ENCODE measurements at regions not wholly inside any gene's neighbourhood (a gene's known extent, or its start where the extent isn't known, plus 50 kb on each side); places are given as distances from the start of the nearest gene placed in this dataset.
A peak's percentile ranks its signal among the peaks of the same experiment; 100 is the strongest.

- H2BK20ac ChIP-seq (ENCODE audit: low read depth, low read length, poor library complexity, severe bottlenecking) = no peak overlapping the region
- H4K20me1 ChIP-seq (ENCODE audit: control insufficient read depth, insufficient read depth, insufficient read length) = no peaks in the 10 kb centered on the region
- H2BK120ac ChIP-seq (ENCODE audit: low read depth, low read length, poor library complexity, severe bottlenecking) = no peak overlapping the region
- no peak overlapping the region for H3T11ph ChIP-seq (ENCODE audit: low read length)
- H3K56ac ChIP-seq (ENCODE audit: insufficient read length, low read depth, low read length) = no peak overlapping the region
- H3K27ac Mint-ChIP-seq = peak overlapping the region in 1 of 3 experiments; percentile 71; a peak in 1 of 7 replicates
- no peak overlapping the region for H3K14ac ChIP-seq (ENCODE audit: insufficient read depth, low read length)
- H3K4me3 Mint-ChIP-seq = no peak overlapping the region
- no peak overlapping the region for H4K5ac ChIP-seq (ENCODE audit: insufficient read length, low read depth, low read length)
- no peak overlapping the region for H3K27ac ChIP-seq (ENCODE audit: insufficient read length, low read depth, low read length)
- no peak overlapping the region for H4K91ac ChIP-seq (ENCODE audit: insufficient read length, low read depth, low read length)
- H3K4me2 ChIP-seq (ENCODE audit: insufficient read depth, insufficient read length, low read length) = no peak overlapping the region
- H3K27me3 ChIP-seq (ENCODE audit: insufficient read depth, low read length) = no peaks in the 10 kb centered on the region
- H3K4me1 ChIP-seq (ENCODE audit: insufficient read depth, low read length) = no peaks in the 10 kb centered on the region
- H3K23ac ChIP-seq (ENCODE audit: insufficient read length, low read depth, low read length) = no peak overlapping the region
- no peaks in the 10 kb centered on the region; a peak in 1 of 4 replicates for H3K4me1 Mint-ChIP-seq
- DNase-seq = peak; percentile 92
- WGBS (ENCODE audit: extremely low coverage, insufficient read length, low lambda C conversion rate) = no CpG with 5 or more reads among the region's 9 CpGs
- no peak overlapping the region for H3K9ac ChIP-seq (ENCODE audit: extremely low read depth, insufficient read length, low read length)
- no peaks in the 10 kb centered on the region for H3K79me2 ChIP-seq (ENCODE audit: insufficient read depth, low read length)
- no peaks in the 10 kb centered on the region for H3K23me2 ChIP-seq (ENCODE audit: insufficient read length, low read depth, low read length, poor library complexity, severe bottlenecking)
- no peaks in the 10 kb centered on the region; a peak in 1 of 5 replicates for H3K9me3 Mint-ChIP-seq
- no peaks in the 10 kb centered on the region for H3K9me3 ChIP-seq (ENCODE audit: control insufficient read depth, low read depth, low read length)
- H3K18ac ChIP-seq (ENCODE audit: insufficient read length, low read depth, low read length) = no peak overlapping the region
- no peak overlapping the region for H3K4ac ChIP-seq (ENCODE audit: low read depth, low read length)
- no peak overlapping the region for H2AFZ ChIP-seq (ENCODE audit: low read length)
- no peak overlapping the region for H4K8ac ChIP-seq (replicated peaks; ENCODE audit: insufficient read length, low read depth, low read length)
- H3K36me3 Mint-ChIP-seq (ENCODE audit: insufficient read depth in 1 of 3, low read depth in 3 of 3) = no peaks in the 10 kb centered on the region; a peak in 1 of 7 replicates
- no peak overlapping the region for H2BK5ac ChIP-seq (ENCODE audit: insufficient read length, low read length)
- TF ChIP-seq, protein P1, sequence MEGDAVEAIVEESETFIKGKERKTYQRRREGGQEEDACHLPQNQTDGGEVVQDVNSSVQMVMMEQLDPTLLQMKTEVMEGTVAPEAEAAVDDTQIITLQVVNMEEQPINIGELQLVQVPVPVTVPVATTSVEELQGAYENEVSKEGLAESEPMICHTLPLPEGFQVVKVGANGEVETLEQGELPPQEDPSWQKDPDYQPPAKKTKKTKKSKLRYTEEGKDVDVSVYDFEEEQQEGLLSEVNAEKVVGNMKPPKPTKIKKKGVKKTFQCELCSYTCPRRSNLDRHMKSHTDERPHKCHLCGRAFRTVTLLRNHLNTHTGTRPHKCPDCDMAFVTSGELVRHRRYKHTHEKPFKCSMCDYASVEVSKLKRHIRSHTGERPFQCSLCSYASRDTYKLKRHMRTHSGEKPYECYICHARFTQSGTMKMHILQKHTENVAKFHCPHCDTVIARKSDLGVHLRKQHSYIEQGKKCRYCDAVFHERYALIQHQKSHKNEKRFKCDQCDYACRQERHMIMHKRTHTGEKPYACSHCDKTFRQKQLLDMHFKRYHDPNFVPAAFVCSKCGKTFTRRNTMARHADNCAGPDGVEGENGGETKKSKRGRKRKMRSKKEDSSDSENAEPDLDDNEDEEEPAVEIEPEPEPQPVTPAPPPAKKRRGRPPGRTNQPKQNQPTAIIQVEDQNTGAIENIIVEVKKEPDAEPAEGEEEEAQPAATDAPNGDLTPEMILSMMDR (conservative IDR thresholded peaks at IDR 0.05) = peak; percentile 80
- no peak overlapping the region for H2BK12ac ChIP-seq (ENCODE audit: insufficient read length, low read depth, low read length)
- no peaks in the 10 kb centered on the region; the same call in 1 of the 2 replicates for H3K27me3 Mint-ChIP-seq (ENCODE audit: low read depth)
- no peaks in the 10 kb centered on the region for H3K79me1 ChIP-seq (ENCODE audit: insufficient read depth, low read depth, low read length, poor library complexity, severe bottlenecking)
- H2BK15ac ChIP-seq (ENCODE audit: low read depth, low read length) = no peak overlapping the region
- H2AK5ac ChIP-seq (ENCODE audit: insufficient read length, low read length) = no peak overlapping the region
These were observed 234.4 kb upstream of the DAPK1 start for GRCh38 chr9:87263291-87263690.
